T47D (cell line): ENCODE measurements at regions not wholly inside any gene's neighbourhood (a gene's known extent, or its start where the extent isn't known, plus 50 kb on each side); places are given as distances from the start of the nearest gene placed in this dataset.
"Not testable (repeated sequence)": the region's sequence is repeated elsewhere in the genome, so short reads cannot be mapped to it uniquely, and the experiment has no call there.

Experiments
- DNase-seq, 2 experiments: peaks; one replicate each; pipeline versions ENCODE4 v3.0.0 to v3.0.0-alpha.2; 2011 to 2012; ENCODE audit warnings: low read depth in 1 of 2, low spot score in 1 of 2
- JUND ChIP-seq: IDR thresholded peaks from 2 replicates; pipeline ENCODE4 v1.6.1; 2012; ENCODE audit warnings: low read depth
- in situ Hi-C: cut with HindIII; loops from 2 replicates; pipeline ENCODE4 v1.10.0; 2016; ENCODE audit warnings: low sequenced_read_pairs, low pct_unique_long_range_greater_than_20kb

GRCh38 chr5:174970502-174970901 is 246.1 kb downstream of the MSX2 start:
- TF ChIP-seq JUND, result no peak
- in situ Hi-C loops, result no loop called here
- DNase-seq, result no peak

GRCh38 chr5:174953871-174954270 is 229.5 kb downstream of the MSX2 start:
- in situ Hi-C loops, result no loop called here
- TF ChIP-seq JUND, result no peak
- no peak for DNase-seq

- TF ChIP-seq JUND, result no peak
- in situ Hi-C loops, result no loop called here
- DNase-seq, result peak; percentile 80 to 88
Observed at GRCh38 chr5:174951151-174951780, 226.9 kb downstream of the MSX2 start.

GRCh38 chr5:174947548-174947947 is 223.2 kb downstream of the MSX2 start:
- in situ Hi-C loops, result no loop called here
- no peak for TF ChIP-seq JUND
- DNase-seq, result no peak

- in situ Hi-C loops, result no loop called here
- no peak for DNase-seq
- TF ChIP-seq JUND, result no peak
Observed at GRCh38 chr5:174945853-174946252, 221.5 kb downstream of the MSX2 start.

GRCh38 chr5:174943785-174944184 is 219.4 kb downstream of the MSX2 start:
- DNase-seq, result no peak
- in situ Hi-C loops, result no loop called here
- no peak for TF ChIP-seq JUND

- in situ Hi-C loops, DNase-seq: not testable (repeated sequence)
Observed at GRCh38 chr5:174943002-174943401, 218.6 kb downstream of the MSX2 start.

- DNase-seq, result no peak
- in situ Hi-C loops, result no loop called here
- no peak for TF ChIP-seq JUND
Observed at GRCh38 chr5:174937201-174938123, 213.1 kb downstream of the MSX2 start.

- DNase-seq, result peak; percentile 51 to 76
- TF ChIP-seq JUND, result no peak
- in situ Hi-C loops, result no loop called here
Observed at GRCh38 chr5:174935854-174936474, 211.6 kb downstream of the MSX2 start.

GRCh38 chr5:174931033-174931432 is 206.7 kb downstream of the MSX2 start:
- in situ Hi-C loops, DNase-seq: not testable (repeated sequence)

GRCh38 chr5:174925586-174925985 is 201.2 kb downstream of the MSX2 start:
- DNase-seq, result no peak
- in situ Hi-C loops, result no loop called here
- no peak for TF ChIP-seq JUND

GRCh38 chr5:174922955-174923354 is 198.6 kb downstream of the MSX2 start:
- in situ Hi-C loops, result no loop called here
- no peak for TF ChIP-seq JUND
- no peak for DNase-seq
